ENCODE measurements at regions not wholly inside any gene's neighbourhood (a gene's known extent, or its start where the extent isn't known, plus 50 kb on each side); places are given as distances from the start of the nearest gene placed in this dataset.
"Not testable (repeated sequence)": the region's sequence is repeated elsewhere in the genome, so short reads cannot be mapped to it uniquely, and the experiment has no call there.

GRCh38 chr7:101708223-101708622 lies 79.1 kb upstream of the MYL10 start:
- no peak for DNase-seq (ENCODE audit: low read depth)

GRCh38 chr7:101712652-101713051 lies 83.6 kb upstream of the MYL10 start:
- DNase-seq (ENCODE audit: low read depth): no peak

GRCh38 chr7:101714097-101714496 lies 85.0 kb upstream of the MYL10 start:
- no peak for DNase-seq (ENCODE audit: low read depth)

GRCh38 chr7:101717628-101718357 lies 88.7 kb upstream of the MYL10 start:
- no peak for DNase-seq (ENCODE audit: low read depth)

GRCh38 chr7:101718363-101719122 lies 89.4 kb upstream of the MYL10 start:
- DNase-seq (ENCODE audit: low read depth): no peak

- no peak for DNase-seq (ENCODE audit: low read depth)
Observed at GRCh38 chr7:101719123-101719470, 90.0 kb upstream of the MYL10 start.

- DNase-seq (ENCODE audit: low read depth): no peak
Observed at GRCh38 chr7:101720324-101720723, 91.2 kb upstream of the MYL10 start.

- DNase-seq (ENCODE audit: low read depth): no peak
Observed at GRCh38 chr7:101722247-101722646, 93.2 kb upstream of the MYL10 start.

- DNase-seq (ENCODE audit: low read depth): no peak
Observed at GRCh38 chr7:101723835-101724234, 93.6 kb upstream of the CUX1 start.

- no peak for DNase-seq (ENCODE audit: low read depth)
Observed at GRCh38 chr7:101724957-101725356, 92.5 kb upstream of the CUX1 start.

- DNase-seq (ENCODE audit: low read depth): no peak
Observed at GRCh38 chr7:101725921-101726320, 91.5 kb upstream of the CUX1 start.

GRCh38 chr7:101727184-101727583 lies 90.2 kb upstream of the CUX1 start:
- DNase-seq (ENCODE audit: low read depth): no peak

- DNase-seq (ENCODE audit: low read depth): no peak
Observed at GRCh38 chr7:101728128-101728527, 89.3 kb upstream of the CUX1 start.

GRCh38 chr7:101728873-101729240 lies 88.6 kb upstream of the CUX1 start:
- not testable (repeated sequence) for DNase-seq (ENCODE audit: low read depth)

GRCh38 chr7:101729241-101729883 lies 88.1 kb upstream of the CUX1 start:
- no peak for DNase-seq (ENCODE audit: low read depth)

- DNase-seq (ENCODE audit: low read depth): no peak
Observed at GRCh38 chr7:101731502-101732084, 85.8 kb upstream of the CUX1 start.

- DNase-seq (ENCODE audit: low read depth): no peak
Observed at GRCh38 chr7:101733713-101734475, 83.5 kb upstream of the CUX1 start.

- DNase-seq (ENCODE audit: low read depth): no peak
Observed at GRCh38 chr7:101736084-101736483, 81.3 kb upstream of the CUX1 start.

- DNase-seq (ENCODE audit: low read depth): no peak
Observed at GRCh38 chr7:101739775-101740398, 77.5 kb upstream of the CUX1 start.

GRCh38 chr7:101740981-101741725 lies 76.3 kb upstream of the CUX1 start:
- no peak for DNase-seq (ENCODE audit: low read depth)

Data from stimulated activated CD8-positive, alpha-beta memory T cell treated with anti-CD3 and anti-CD28 coated beads, Interleukin-15, amount 100 ng/mL, for 1 hour (primary cell).